ENCODE measurements at regions not wholly inside any gene's neighbourhood (a gene's known extent, or its start where the extent isn't known, plus 50 kb on each side); places are given as distances from the start of the nearest gene placed in this dataset.
"Not testable (repeated sequence)": the region's sequence is repeated elsewhere in the genome, so short reads cannot be mapped to it uniquely, and the experiment has no call there.

GRCh38 chrX:82757614-82758013, 750.5 kb upstream of the POU3F4 start:
- H3K4me3 ChIP-seq (ENCODE audit: low read depth, low read length): no peak overlapping the region
- DNase-seq (ENCODE audit: low read depth): no peak
- TF ChIP-seq CTCF (IDR thresholded peaks at IDR 0.05; ENCODE audit: low read depth, low read length) (no peak), MAX (IDR thresholded peaks at IDR 0.05; ENCODE audit: low read depth, low read length) (no peak), POLR2A (IDR thresholded peaks at IDR 0.05; ENCODE audit: extremely low read depth, insufficient read length) (no peak), MYC (IDR thresholded peaks at IDR 0.05; ENCODE audit: low read depth, low read length) (no peak)

GRCh38 chrX:82764521-82764920, 743.6 kb upstream of the POU3F4 start:
- TF ChIP-seq POLR2A (IDR thresholded peaks at IDR 0.05; ENCODE audit: extremely low read depth, insufficient read length): no peak
- TF ChIP-seq CTCF (IDR thresholded peaks at IDR 0.05; ENCODE audit: low read depth, low read length): no peak
- no peak for TF ChIP-seq MYC (IDR thresholded peaks at IDR 0.05; ENCODE audit: low read depth, low read length)
- no peak for TF ChIP-seq MAX (IDR thresholded peaks at IDR 0.05; ENCODE audit: low read depth, low read length)
- no peak overlapping the region for H3K4me3 ChIP-seq (ENCODE audit: low read depth, low read length)
- no peak for DNase-seq (ENCODE audit: low read depth)

- TF ChIP-seq POLR2A (IDR thresholded peaks at IDR 0.05; ENCODE audit: extremely low read depth, insufficient read length): no peak
- TF ChIP-seq MAX (IDR thresholded peaks at IDR 0.05; ENCODE audit: low read depth, low read length): no peak
- TF ChIP-seq MYC (IDR thresholded peaks at IDR 0.05; ENCODE audit: low read depth, low read length): no peak
- no peak overlapping the region for H3K4me3 ChIP-seq (ENCODE audit: low read depth, low read length)
- DNase-seq (ENCODE audit: low read depth): no peak
These were observed 742.3 kb upstream of the POU3F4 start for GRCh38 chrX:82765811-82766210.

GRCh38 chrX:82775426-82775825, 732.7 kb upstream of the POU3F4 start:
- DNase-seq (ENCODE audit: low read depth): no peak
- TF ChIP-seq MAX (IDR thresholded peaks at IDR 0.05; ENCODE audit: low read depth, low read length) (no peak), CTCF (IDR thresholded peaks at IDR 0.05; ENCODE audit: low read depth, low read length) (no peak), MYC (IDR thresholded peaks at IDR 0.05; ENCODE audit: low read depth, low read length) (no peak), POLR2A (IDR thresholded peaks at IDR 0.05; ENCODE audit: extremely low read depth, insufficient read length) (no peak)
- H3K4me3 ChIP-seq (ENCODE audit: low read depth, low read length): no peak overlapping the region

- TF ChIP-seq MYC (IDR thresholded peaks at IDR 0.05; ENCODE audit: low read depth, low read length) (no peak), MAX (IDR thresholded peaks at IDR 0.05; ENCODE audit: low read depth, low read length) (no peak), POLR2A (IDR thresholded peaks at IDR 0.05; ENCODE audit: extremely low read depth, insufficient read length) (no peak), CTCF (IDR thresholded peaks at IDR 0.05; ENCODE audit: low read depth, low read length) (no peak)
- no peak overlapping the region for H3K4me3 ChIP-seq (ENCODE audit: low read depth, low read length)
These were observed 726.1 kb upstream of the POU3F4 start for GRCh38 chrX:82782014-82782413.

GRCh38 chrX:82812902-82813301, 695.2 kb upstream of the POU3F4 start:
- DNase-seq (ENCODE audit: low read depth): not testable (repeated sequence)

More at GRCh38 chrX:82782014-82782413, 726.1 kb upstream of the POU3F4 start:
- DNase-seq (ENCODE audit: low read depth): no peak

GRCh38 chrX:82813671-82814078, 694.4 kb upstream of the POU3F4 start:
- DNase-seq (ENCODE audit: low read depth): no peak
- no peak overlapping the region for H3K4me3 ChIP-seq (ENCODE audit: low read depth, low read length)
- TF ChIP-seq MYC (IDR thresholded peaks at IDR 0.05; ENCODE audit: low read depth, low read length): no peak
- no peak for TF ChIP-seq MAX (IDR thresholded peaks at IDR 0.05; ENCODE audit: low read depth, low read length)
- TF ChIP-seq POLR2A (IDR thresholded peaks at IDR 0.05; ENCODE audit: extremely low read depth, insufficient read length): no peak
- no peak for TF ChIP-seq CTCF (IDR thresholded peaks at IDR 0.05; ENCODE audit: low read depth, low read length)

More at GRCh38 chrX:82812902-82813301, 695.2 kb upstream of the POU3F4 start:
- H3K4me3 ChIP-seq (ENCODE audit: low read depth, low read length): not testable (repeated sequence)
